ENCODE measurements at regions not wholly inside any gene's neighbourhood (a gene's known extent, or its start where the extent isn't known, plus 50 kb on each side); places are given as distances from the start of the nearest gene placed in this dataset.

GRCh38 chr18:76134628-76135027 lies 360.4 kb downstream of the ZNF516 start:
- peak; percentile 39 for DNase-seq
- Mint-ChIP-seq H3K27ac (no peak overlapping the region), H3K36me3 (ENCODE audit: low read depth) (no peaks in the 10 kb centered on the region), H3K4me3 (no peak overlapping the region), H3K9me3 (no peaks in the 10 kb centered on the region), H3K27me3 (ENCODE audit: low read depth) (peaks cover 6% of the 10 kb centered on the region), H3K4me1 (ENCODE audit: low read depth) (peaks cover 5% of the 10 kb centered on the region)
- CTCF ChIA-PET, result no interaction called here
- intact Hi-C loops (cut with micrococcal nuclease), result no loop called here

- Mint-ChIP-seq H3K9me3 (no peaks in the 10 kb centered on the region), H3K27me3 (ENCODE audit: low read depth) (peaks cover 6% of the 10 kb centered on the region), H3K36me3 (ENCODE audit: low read depth) (no peaks in the 10 kb centered on the region), H3K4me3 (no peak overlapping the region), H3K4me1 (ENCODE audit: low read depth) (peaks cover 5% of the 10 kb centered on the region), H3K27ac (no peak overlapping the region)
- CTCF ChIA-PET, result no interaction called here
- intact Hi-C loops (cut with micrococcal nuclease), result no loop called here
- no peak for DNase-seq
Measured at GRCh38 chr18:76133873-76134272, 361.2 kb downstream of the ZNF516 start.

- peaks cover 5% of the 10 kb centered on the region for H3K4me1 Mint-ChIP-seq (ENCODE audit: low read depth)
- CTCF ChIA-PET, result no interaction called here
- H3K9me3 Mint-ChIP-seq, result no peaks in the 10 kb centered on the region
- H3K27me3 Mint-ChIP-seq (ENCODE audit: low read depth), result peaks cover 6% of the 10 kb centered on the region
- no peaks in the 10 kb centered on the region for H3K36me3 Mint-ChIP-seq (ENCODE audit: low read depth)
- H3K27ac Mint-ChIP-seq, result no peak overlapping the region
- intact Hi-C loops (cut with micrococcal nuclease), result no loop called here
- DNase-seq, result peak; percentile 38
- H3K4me3 Mint-ChIP-seq, result no peak overlapping the region
Measured at GRCh38 chr18:76131738-76132137, 363.3 kb downstream of the ZNF516 start.

- Mint-ChIP-seq H3K36me3 (ENCODE audit: low read depth) (no peaks in the 10 kb centered on the region), H3K27ac (no peak overlapping the region), H3K9me3 (no peaks in the 10 kb centered on the region), H3K27me3 (ENCODE audit: low read depth) (peaks cover 6% of the 10 kb centered on the region), H3K4me1 (ENCODE audit: low read depth) (peaks cover 5% of the 10 kb centered on the region), H3K4me3 (no peak overlapping the region)
- intact Hi-C loops (cut with micrococcal nuclease), result no loop called here
- CTCF ChIA-PET, result no interaction called here
- no peak for DNase-seq
Measured at GRCh38 chr18:76130845-76131244, 364.2 kb downstream of the ZNF516 start.

- CTCF ChIA-PET, result no interaction called here
- Mint-ChIP-seq H3K4me1 (ENCODE audit: low read depth) (no peaks in the 10 kb centered on the region), H3K4me3 (no peak overlapping the region), H3K9me3 (no peaks in the 10 kb centered on the region), H3K27me3 (ENCODE audit: low read depth) (peaks cover 5% of the 10 kb centered on the region), H3K36me3 (ENCODE audit: low read depth) (no peaks in the 10 kb centered on the region), H3K27ac (no peak overlapping the region)
- no peak for DNase-seq
- intact Hi-C loops (cut with micrococcal nuclease), result no loop called here
Measured at GRCh38 chr18:76126327-76126726, 368.7 kb downstream of the ZNF516 start.

- Mint-ChIP-seq H3K4me1 (ENCODE audit: low read depth) (no peaks in the 10 kb centered on the region), H3K4me3 (no peak overlapping the region), H3K9me3 (no peaks in the 10 kb centered on the region), H3K36me3 (ENCODE audit: low read depth) (no peaks in the 10 kb centered on the region), H3K27me3 (ENCODE audit: low read depth) (peaks cover 18% of the 10 kb centered on the region), H3K27ac (no peak overlapping the region)
- intact Hi-C loops (cut with micrococcal nuclease), result no loop called here
- DNase-seq, result no peak
- CTCF ChIA-PET, result no interaction called here
Measured at GRCh38 chr18:76121011-76121410, 374.0 kb downstream of the ZNF516 start.

- DNase-seq, result no peak
- Mint-ChIP-seq H3K27ac (no peak overlapping the region), H3K9me3 (no peaks in the 10 kb centered on the region), H3K4me1 (ENCODE audit: low read depth) (no peaks in the 10 kb centered on the region), H3K36me3 (ENCODE audit: low read depth) (no peaks in the 10 kb centered on the region), H3K4me3 (no peak overlapping the region), H3K27me3 (ENCODE audit: low read depth) (peaks cover 20% of the 10 kb centered on the region)
- CTCF ChIA-PET, result no interaction called here
- intact Hi-C loops (cut with micrococcal nuclease), result no loop called here
Measured at GRCh38 chr18:76115580-76115979, 379.5 kb downstream of the ZNF516 start.

GRCh38 chr18:76113101-76113500 lies 381.9 kb downstream of the ZNF516 start:
- peaks cover 19% of the 10 kb centered on the region for H3K27me3 Mint-ChIP-seq (ENCODE audit: low read depth)
- intact Hi-C loops (cut with micrococcal nuclease), result no loop called here
- CTCF ChIA-PET, result interaction anchor here (0.7 kb wide), 1 partner anchor 528 kb away, joined by 3 read pairs; no protein-coding TSS in a partner anchor
- no peak for DNase-seq
- H3K9me3 Mint-ChIP-seq, result no peaks in the 10 kb centered on the region
- H3K27ac Mint-ChIP-seq, result no peak overlapping the region
- no peaks in the 10 kb centered on the region for H3K36me3 Mint-ChIP-seq (ENCODE audit: low read depth)
- no peaks in the 10 kb centered on the region for H3K4me1 Mint-ChIP-seq (ENCODE audit: low read depth)
- H3K4me3 Mint-ChIP-seq, result no peak overlapping the region

GRCh38 chr18:76102626-76103025 lies 392.4 kb downstream of the ZNF516 start:
- no peak for DNase-seq
- Mint-ChIP-seq H3K4me3 (no peak overlapping the region), H3K27me3 (ENCODE audit: low read depth) (no peaks in the 10 kb centered on the region), H3K27ac (no peak overlapping the region), H3K9me3 (peaks cover 14% of the 10 kb centered on the region), H3K4me1 (ENCODE audit: low read depth) (no peaks in the 10 kb centered on the region), H3K36me3 (ENCODE audit: low read depth) (no peaks in the 10 kb centered on the region)
- CTCF ChIA-PET, result no interaction called here
- intact Hi-C loops (cut with micrococcal nuclease), result no loop called here

- Mint-ChIP-seq H3K9me3 (peaks cover 14% of the 10 kb centered on the region), H3K27ac (no peak overlapping the region), H3K27me3 (ENCODE audit: low read depth) (no peaks in the 10 kb centered on the region), H3K4me1 (ENCODE audit: low read depth) (no peaks in the 10 kb centered on the region), H3K4me3 (no peak overlapping the region), H3K36me3 (ENCODE audit: low read depth) (no peaks in the 10 kb centered on the region)
- DNase-seq, result no peak
- CTCF ChIA-PET, result no interaction called here
- intact Hi-C loops (cut with micrococcal nuclease), result no loop called here
Measured at GRCh38 chr18:76102156-76102555, 392.9 kb downstream of the ZNF516 start.

GRCh38 chr18:76099931-76100457 lies 395.0 kb downstream of the ZNF516 start:
- CTCF ChIA-PET, result no interaction called here
- intact Hi-C loops (cut with micrococcal nuclease), result no loop called here
- Mint-ChIP-seq H3K27me3 (ENCODE audit: low read depth) (peaks cover 8% of the 10 kb centered on the region), H3K9me3 (peaks cover 12% of the 10 kb centered on the region), H3K27ac (no peak overlapping the region), H3K4me1 (ENCODE audit: low read depth) (no peaks in the 10 kb centered on the region), H3K36me3 (ENCODE audit: low read depth) (no peaks in the 10 kb centered on the region), H3K4me3 (no peak overlapping the region)
- no peak for DNase-seq

- Mint-ChIP-seq H3K4me1 (ENCODE audit: low read depth) (no peaks in the 10 kb centered on the region), H3K27ac (no peak overlapping the region), H3K36me3 (ENCODE audit: low read depth) (no peaks in the 10 kb centered on the region), H3K9me3 (peaks cover 8% of the 10 kb centered on the region), H3K27me3 (ENCODE audit: low read depth) (peaks cover 11% of the 10 kb centered on the region), H3K4me3 (no peak overlapping the region)
- no peak for DNase-seq
- intact Hi-C loops (cut with micrococcal nuclease), result no loop called here
- CTCF ChIA-PET, result no interaction called here
Measured at GRCh38 chr18:76098674-76099411, 396.2 kb downstream of the ZNF516 start.

GRCh38 chr18:76081536-76081935 lies 413.5 kb downstream of the ZNF516 start:
- intact Hi-C loops (cut with micrococcal nuclease), result no loop called here
- Mint-ChIP-seq H3K27me3 (ENCODE audit: low read depth) (no peaks in the 10 kb centered on the region), H3K4me1 (ENCODE audit: low read depth) (no peaks in the 10 kb centered on the region), H3K27ac (no peak overlapping the region), H3K4me3 (no peak overlapping the region), H3K36me3 (ENCODE audit: low read depth) (peaks cover 1% of the 10 kb centered on the region), H3K9me3 (no peaks in the 10 kb centered on the region)
- CTCF ChIA-PET, result no interaction called here
- DNase-seq, result no peak

Data from activated naive CD4-positive, alpha-beta T cell treated with anti-CD3 and anti-CD28 coated beads for 36 hours (primary cell).